ENCODE measurements at regions not wholly inside any gene's neighbourhood (a gene's known extent, or its start where the extent isn't known, plus 50 kb on each side); places are given as distances from the start of the nearest gene placed in this dataset.
A peak's percentile ranks its signal among the peaks of the same experiment; 100 is the strongest.

DNA sequence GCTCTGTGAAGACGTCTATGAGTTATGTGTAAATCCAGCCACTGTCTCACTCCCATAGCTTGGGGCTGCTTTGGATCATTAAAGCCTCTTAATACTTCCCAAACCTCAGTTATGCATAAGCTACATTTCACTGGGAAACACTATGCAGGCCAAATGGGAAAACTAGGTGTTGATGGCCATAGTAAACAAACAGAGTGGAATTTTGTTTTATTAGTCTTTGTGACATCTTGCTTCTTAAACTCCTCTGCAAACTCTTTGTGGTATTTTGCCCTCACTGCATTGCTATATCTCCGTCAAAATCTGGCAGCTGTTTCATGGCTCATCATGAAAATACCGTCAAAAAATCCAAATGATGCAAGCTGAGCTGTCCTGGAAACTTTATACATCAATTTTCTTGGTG, 167.2 kb upstream of the HMHB1 start:
- TF ChIP-seq, protein P1, sequence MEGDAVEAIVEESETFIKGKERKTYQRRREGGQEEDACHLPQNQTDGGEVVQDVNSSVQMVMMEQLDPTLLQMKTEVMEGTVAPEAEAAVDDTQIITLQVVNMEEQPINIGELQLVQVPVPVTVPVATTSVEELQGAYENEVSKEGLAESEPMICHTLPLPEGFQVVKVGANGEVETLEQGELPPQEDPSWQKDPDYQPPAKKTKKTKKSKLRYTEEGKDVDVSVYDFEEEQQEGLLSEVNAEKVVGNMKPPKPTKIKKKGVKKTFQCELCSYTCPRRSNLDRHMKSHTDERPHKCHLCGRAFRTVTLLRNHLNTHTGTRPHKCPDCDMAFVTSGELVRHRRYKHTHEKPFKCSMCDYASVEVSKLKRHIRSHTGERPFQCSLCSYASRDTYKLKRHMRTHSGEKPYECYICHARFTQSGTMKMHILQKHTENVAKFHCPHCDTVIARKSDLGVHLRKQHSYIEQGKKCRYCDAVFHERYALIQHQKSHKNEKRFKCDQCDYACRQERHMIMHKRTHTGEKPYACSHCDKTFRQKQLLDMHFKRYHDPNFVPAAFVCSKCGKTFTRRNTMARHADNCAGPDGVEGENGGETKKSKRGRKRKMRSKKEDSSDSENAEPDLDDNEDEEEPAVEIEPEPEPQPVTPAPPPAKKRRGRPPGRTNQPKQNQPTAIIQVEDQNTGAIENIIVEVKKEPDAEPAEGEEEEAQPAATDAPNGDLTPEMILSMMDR (IDR thresholded peaks at IDR 0.05; ENCODE audit: extremely low read depth, missing control alignments): no peak
- no peak for DNase-seq (ENCODE audit: low spot score)

DNA sequence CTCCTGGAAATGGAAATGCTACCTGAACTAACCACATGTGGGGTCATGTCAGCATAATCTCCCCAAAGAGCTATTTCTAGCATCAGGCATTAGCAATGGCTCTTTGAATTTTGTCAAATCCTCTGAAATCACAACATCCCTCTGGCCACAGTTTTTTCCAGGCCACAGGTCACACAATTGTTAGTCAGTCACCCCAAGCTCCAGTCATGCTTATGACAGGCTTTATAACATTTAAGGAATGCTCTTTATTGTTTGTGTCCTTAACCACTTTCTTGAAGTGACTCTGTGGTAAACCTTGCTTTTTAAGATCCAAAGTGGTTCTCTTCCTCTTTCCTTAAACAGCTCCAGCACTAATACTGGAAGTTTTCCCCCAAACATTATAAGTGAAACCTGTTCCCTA, 169.2 kb upstream of the HMHB1 start:
- no peak for DNase-seq (ENCODE audit: low spot score)
- TF ChIP-seq, protein P1 (IDR thresholded peaks at IDR 0.05; ENCODE audit: extremely low read depth, missing control alignments): no peak

DNA sequence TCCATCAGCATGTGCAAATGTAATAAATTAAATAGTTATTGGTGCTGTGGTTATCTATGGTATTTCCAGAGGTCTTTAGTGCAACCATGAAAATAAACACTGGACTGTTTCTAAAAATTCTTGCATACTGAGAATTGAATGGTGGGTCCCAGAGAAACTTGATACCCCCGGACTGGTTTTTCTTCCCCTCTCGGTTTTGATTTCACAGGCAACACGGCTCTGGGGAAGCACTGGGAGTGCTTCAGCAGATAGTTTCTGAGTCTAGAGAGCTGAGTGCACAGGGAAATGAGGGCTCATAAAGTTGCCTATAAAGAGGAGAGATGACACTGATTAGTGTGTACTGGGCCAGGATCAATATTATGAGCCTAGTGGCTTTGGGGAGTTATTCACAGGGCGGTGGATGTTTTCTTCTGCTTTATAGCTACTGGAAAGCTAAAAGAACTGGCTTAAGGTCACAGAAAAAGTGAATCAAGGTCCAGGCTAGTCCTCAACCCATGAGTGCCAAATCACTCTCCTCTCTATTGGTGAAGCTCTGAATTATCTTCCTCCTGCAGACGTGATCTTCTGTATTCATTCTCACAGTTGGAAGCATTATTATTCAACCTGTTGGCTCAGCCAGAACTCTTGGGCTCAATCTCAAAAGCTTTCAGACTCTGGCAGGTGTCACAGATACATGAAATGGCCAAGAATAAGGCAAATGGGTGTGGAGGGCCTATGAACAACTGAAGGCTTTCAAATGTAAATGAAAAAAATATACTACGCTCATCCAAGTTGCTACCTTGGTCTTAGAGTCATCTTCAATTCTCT, 170.2 kb upstream of the HMHB1 start:
- peak; percentile 23 for DNase-seq (ENCODE audit: low spot score)

DNA sequence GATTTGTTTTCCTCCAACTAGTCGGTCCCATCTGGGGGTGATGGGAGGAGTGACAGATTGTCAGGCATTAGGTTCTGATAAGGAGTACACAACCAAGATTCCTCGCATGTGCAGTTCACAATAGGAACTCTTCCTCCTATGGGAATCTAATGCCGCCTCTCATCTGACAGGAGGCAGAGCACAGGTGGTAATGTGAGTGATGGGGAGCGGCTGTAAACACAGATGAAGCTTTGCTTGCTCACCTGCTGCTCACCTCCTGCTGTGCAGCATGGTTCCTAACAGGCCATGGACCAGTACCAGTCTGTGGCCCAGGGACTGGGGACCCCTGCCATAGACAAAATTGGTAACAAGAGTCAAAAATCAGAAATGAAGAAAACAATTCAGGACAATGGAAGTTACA, 173.3 kb upstream of the HMHB1 start:
- TF ChIP-seq, protein P1 (IDR thresholded peaks at IDR 0.05; ENCODE audit: extremely low read depth, missing control alignments): no peak
- no peak for DNase-seq (ENCODE audit: low spot score)

More for the DNA sequence above, 170.2 kb upstream of the HMHB1 start:
- TF ChIP-seq, protein P1 (IDR thresholded peaks at IDR 0.05; ENCODE audit: extremely low read depth, missing control alignments): no peak

DNA sequence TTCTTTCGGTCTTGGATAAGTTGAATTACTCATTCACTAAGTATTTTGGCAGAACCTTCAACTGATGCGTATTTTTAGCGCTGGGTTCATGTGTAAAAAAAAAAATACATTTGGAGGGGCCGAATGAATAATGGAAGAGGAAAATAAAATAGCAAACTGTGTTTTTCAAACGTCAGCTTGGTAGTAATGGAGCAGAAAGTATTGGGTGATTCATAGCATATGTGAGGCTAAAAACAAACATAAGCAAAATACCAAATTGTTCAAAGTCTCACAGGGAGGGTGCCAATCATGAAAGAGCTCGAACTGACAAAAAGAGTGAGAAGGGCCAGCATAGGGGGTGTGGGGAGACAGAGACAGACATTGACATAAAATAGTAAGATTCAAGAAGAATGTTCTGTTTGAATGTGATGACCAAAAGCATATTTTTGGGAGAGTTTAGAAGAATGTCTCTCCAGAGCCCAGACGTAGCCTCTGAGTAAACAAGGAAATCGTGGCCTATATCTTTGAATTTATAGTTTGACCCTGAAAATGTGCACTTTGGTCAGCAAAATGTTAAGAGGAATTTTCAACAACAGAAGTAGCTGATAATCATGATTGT, 174.9 kb upstream of the HMHB1 start:
- no peak for DNase-seq (ENCODE audit: low spot score)

DNA sequence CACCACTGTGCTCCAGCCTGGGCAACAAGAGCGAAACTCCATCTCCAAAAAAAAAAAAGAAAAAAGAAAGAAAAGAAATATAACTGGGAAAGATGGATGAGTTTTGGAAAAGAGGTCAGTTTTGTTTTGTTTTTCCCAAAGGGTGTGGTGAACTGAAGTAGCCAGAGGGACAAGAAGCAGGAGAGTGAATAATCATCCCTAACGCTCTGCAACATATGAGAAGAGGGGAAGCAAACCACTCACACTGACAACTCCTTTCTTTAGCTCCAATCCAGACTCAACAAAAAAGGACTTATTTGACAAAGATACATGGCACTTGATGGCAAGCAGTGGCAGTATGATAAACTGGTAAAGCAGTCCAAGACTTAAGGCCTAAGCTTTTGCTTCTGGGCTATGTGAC, 176.1 kb upstream of the HMHB1 start:
- DNase-seq (ENCODE audit: low spot score): no peak
- TF ChIP-seq, protein P1 (IDR thresholded peaks at IDR 0.05; ENCODE audit: extremely low read depth, missing control alignments): no peak

More for the DNA sequence above, 174.9 kb upstream of the HMHB1 start:
- TF ChIP-seq, protein P1 (IDR thresholded peaks at IDR 0.05; ENCODE audit: extremely low read depth, missing control alignments): no peak

DNA sequence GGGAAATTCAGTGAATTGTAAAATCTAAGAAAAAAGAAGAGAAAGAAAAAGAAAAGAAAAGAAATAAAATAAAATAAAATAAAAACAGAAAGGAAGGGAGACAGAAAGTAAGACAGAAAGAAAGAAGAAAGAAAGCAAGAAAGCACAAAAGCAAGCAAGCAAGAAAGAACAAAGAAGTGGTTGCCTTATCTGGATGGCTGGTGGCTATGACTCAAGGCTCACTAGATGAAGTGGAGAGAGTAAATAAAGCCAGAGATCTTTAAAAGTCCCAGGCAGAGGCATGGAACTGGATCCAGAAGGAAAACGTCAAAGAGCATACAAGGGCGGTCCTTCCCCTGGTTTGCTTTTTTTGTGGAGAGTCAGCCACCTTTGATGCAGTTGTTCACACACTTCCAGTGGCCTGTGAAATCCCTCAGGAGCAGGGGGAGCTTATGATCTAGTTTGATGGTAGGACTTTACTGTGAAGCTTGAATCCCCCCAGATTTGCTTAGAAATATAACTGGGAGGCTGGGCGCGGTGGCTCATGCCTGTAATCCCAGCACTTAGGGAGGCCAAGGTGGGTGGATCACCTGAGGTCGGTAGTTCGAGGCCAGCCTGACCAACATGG, 176.7 kb upstream of the HMHB1 start:
- TF ChIP-seq, protein P1 (IDR thresholded peaks at IDR 0.05; ENCODE audit: extremely low read depth, missing control alignments): no peak
- no peak for DNase-seq (ENCODE audit: low spot score)

Data from GM20000 (cell line).